GM13976 (cell line): ENCODE measurements at regions not wholly inside any gene's neighbourhood (a gene's known extent, or its start where the extent isn't known, plus 50 kb on each side); places are given as distances from the start of the nearest gene placed in this dataset.

Source experiments
- DNase-seq: peaks from one replicate; pipeline ENCODE4 v3.0.0; 2012; ENCODE audit warnings: low spot score
- CTCF ChIP-seq: IDR thresholded peaks from 2 replicates; pipeline ENCODE4 v1.5.1; 2012; ENCODE audit warnings: borderline replicate concordance, mild to moderate bottlenecking; ENCODE audit not compliant: insufficient read depth; ENCODE audit errors: extremely low read depth, missing control alignments, control extremely low read depth
- in situ Hi-C: fragments of 300-500 bp; cut with MboI; formaldehyde crosslinking; loops from one replicate; pipeline ENCODE4 v1.12.0; 2022; ENCODE audit warnings: low sequenced_read_pairs, mixed read lengths, inconsistent platforms; ENCODE audit not compliant: unreplicated experiment

- TF ChIP-seq CTCF: no peak
- in situ Hi-C loops: no loop called here
- no peak for DNase-seq
Measured at GRCh38 chr1:199405634-199406196, 621.8 kb upstream of the NR5A2 start.

- in situ Hi-C loops: no loop called here
- no peak for TF ChIP-seq CTCF
- no peak for DNase-seq
Measured at GRCh38 chr1:199410462-199410861, 617.0 kb upstream of the NR5A2 start.

GRCh38 chr1:199411506-199411905 is 616.0 kb upstream of the NR5A2 start:
- no peak for DNase-seq
- in situ Hi-C loops: no loop called here
- no peak for TF ChIP-seq CTCF

GRCh38 chr1:199422206-199422605 is 605.3 kb upstream of the NR5A2 start:
- in situ Hi-C loops: no loop called here
- peak; percentile 3 for TF ChIP-seq CTCF
- DNase-seq: no peak

- in situ Hi-C loops: no loop called here
- no peak for DNase-seq
- no peak for TF ChIP-seq CTCF
Measured at GRCh38 chr1:199447906-199448305, 579.6 kb upstream of the NR5A2 start.

GRCh38 chr1:199448646-199449045 is 578.9 kb upstream of the NR5A2 start:
- no peak for DNase-seq
- TF ChIP-seq CTCF: no peak
- in situ Hi-C loops: no loop called here

GRCh38 chr1:199449221-199449620 is 578.3 kb upstream of the NR5A2 start:
- no peak for TF ChIP-seq CTCF
- in situ Hi-C loops: no loop called here
- DNase-seq: no peak
